Thyroid gland (tissue), 4 donors: ENCODE measurements at regions not wholly inside any gene's neighbourhood (a gene's known extent, or its start where the extent isn't known, plus 50 kb on each side); places are given as distances from the start of the nearest gene placed in this dataset.

Experiments
- DNase-seq, 2 donors: peaks; one replicate each; pipeline ENCODE4 v3.0.0-alpha.2; 2019
- H3K27ac ChIP-seq, 3 donors: fragments of 200-600 bp; sonication (generic); 1 replicate in 2 of 3; 2 replicates in 1 of 3; pipeline ENCODE4 v1.5.1; 2016 to 2019; ENCODE audit warnings: mild to moderate bottlenecking in 1 of 3, moderate library complexity in 1 of 3
- H3K27me3 ChIP-seq: fragments of 200-600 bp; sonication (generic); one replicate; pipeline ENCODE4 v1.5.1; 2019
- H3K36me3 ChIP-seq, 2 donors: fragments of 200-600 bp; sonication (generic); one replicate each; pipeline ENCODE4 v1.5.1; 2016 to 2019
- H3K4me1 ChIP-seq, 2 donors: fragments of 200-600 bp; sonication (generic); one replicate each; pipeline ENCODE4 v1.5.1; 2017 to 2019
- H3K4me3 ChIP-seq, 3 donors: fragments of 200-600 bp; sonication (generic); replicated peaks in 1 of 3; 1 replicate in 2 of 3; 2 replicates in 1 of 3; pipeline ENCODE4 v1.5.1; 2016; ENCODE audit warnings: mild to moderate bottlenecking in 1 of 3
- H3K9me3 ChIP-seq: fragments of 200-600 bp; sonication (generic); one replicate; pipeline ENCODE4 v1.5.1; 2017
- CTCF ChIP-seq, 6 experiments: fragments of 200-600 bp in 3 of 6; fragments of 450-650 bp in 3 of 6; sonication (generic) in 3 of 6; IDR thresholded peaks; one replicate each; pipeline ENCODE4 v1.5.1; 2016 to 2019; ENCODE audit warnings: antibody characterized with exemption in 6 of 6, mild to moderate bottlenecking in 2 of 6, inconsistent platforms in 1 of 6, moderate library complexity in 1 of 6
- POLR2A ChIP-seq, 2 donors: fragments of 450-650 bp; IDR thresholded peaks; one replicate each; pipeline ENCODE4 v1.6.1; 2017; ENCODE audit warnings: antibody characterized with exemption in 2 of 2, mild to moderate bottlenecking in 2 of 2, moderate library complexity in 1 of 2
- WGBS, 2 donors: methylation state at CpG; one replicate each; pipeline ENCODE4 v1.1.5; 2017; 5-methylcytosine and 5-hydroxymethylcytosine counted together
- intact Hi-C: fragments of 100-400 bp; cut with DNase I; formaldehyde crosslinking; loops from one replicate; pipeline ENCODE4 v1.15.1; 2023

- Histone ChIP-seq H3K9me3 (no peaks in the 10 kb centered on the region), H3K27me3 (no peaks in the 10 kb centered on the region), H3K27ac (no peak overlapping the region), H3K4me1 (no peaks in the 10 kb centered on the region), H3K4me3 (no peak overlapping the region), H3K36me3 (no peaks in the 10 kb centered on the region)
- no peak for DNase-seq
- 76 to 96% methylated on average over 1 of the region's 1 CpG for WGBS, 2 donors
- TF ChIP-seq POLR2A (IDR thresholded peaks at IDR 0.05) (no peak), CTCF (IDR thresholded peaks at IDR 0.05) (no peak)
- intact Hi-C loops, result no loop called here
Observed at GRCh38 chr5:102611312-102611711, 112.5 kb upstream of the SLCO6A1 start.

- no peak for DNase-seq
- Histone ChIP-seq H3K4me3 (no peak overlapping the region), H3K27ac (no peak overlapping the region), H3K4me1 (no peaks in the 10 kb centered on the region), H3K27me3 (no peaks in the 10 kb centered on the region), H3K36me3 (no peaks in the 10 kb centered on the region), H3K9me3 (no peaks in the 10 kb centered on the region)
- WGBS, 2 donors, result 85 to 91% methylated on average over 2 of the region's 2 CpGs
- no peak for TF ChIP-seq POLR2A (IDR thresholded peaks at IDR 0.05)
- no peak for TF ChIP-seq CTCF (IDR thresholded peaks at IDR 0.05)
- intact Hi-C loops, result no loop called here
Observed at GRCh38 chr5:102613661-102614060, 114.9 kb upstream of the SLCO6A1 start.

GRCh38 chr5:102617191-102618187 lies 118.7 kb upstream of the SLCO6A1 start:
- TF ChIP-seq CTCF (IDR thresholded peaks at IDR 0.05) (no peak), POLR2A (IDR thresholded peaks at IDR 0.05) (no peak)
- Histone ChIP-seq H3K4me3 (no peak overlapping the region), H3K36me3 (no peaks in the 10 kb centered on the region), H3K27me3 (no peaks in the 10 kb centered on the region), H3K9me3 (no peaks in the 10 kb centered on the region), H3K4me1 (no peaks in the 10 kb centered on the region), H3K27ac (no peak overlapping the region)
- no peak for DNase-seq
- WGBS, 2 donors, result 79 to 85% methylated on average over 5 of the region's 5 CpGs
- intact Hi-C loops, result no loop called here

DNA sequence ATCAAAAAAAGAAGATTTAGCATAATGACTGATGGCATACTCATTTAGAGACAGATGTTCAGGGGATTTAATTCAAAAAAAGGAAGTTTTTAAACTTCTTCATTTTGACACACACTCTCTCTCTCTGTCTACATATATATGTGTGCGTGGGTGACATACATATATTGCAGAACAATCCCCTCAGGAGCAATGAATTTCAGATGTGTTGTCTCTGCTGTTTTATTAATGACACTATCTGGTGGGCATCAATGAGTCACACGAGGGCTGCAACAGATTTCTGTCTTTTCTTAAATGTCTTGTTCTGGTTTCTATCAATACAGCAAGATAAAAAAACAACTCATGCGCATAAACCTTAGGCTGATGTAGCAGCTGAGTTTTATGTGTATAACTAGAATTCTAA lies 123.5 kb upstream of the SLCO6A1 start:
- Histone ChIP-seq H3K36me3 (no peaks in the 10 kb centered on the region), H3K9me3 (no peaks in the 10 kb centered on the region), H3K27ac (no peak overlapping the region), H3K4me1 (peaks cover 4 to 7% of the 10 kb centered on the region in 2 donors), H3K27me3 (no peaks in the 10 kb centered on the region), H3K4me3 (no peak overlapping the region)
- no peak for TF ChIP-seq POLR2A (IDR thresholded peaks at IDR 0.05)
- TF ChIP-seq CTCF (IDR thresholded peaks at IDR 0.05), result no peak
- no peak for DNase-seq
- intact Hi-C loops, result no loop called here
- WGBS, 2 donors, result 78 to 83% methylated on average over 3 of the region's 3 CpGs

GRCh38 chr5:102623329-102624065 lies 124.7 kb upstream of the SLCO6A1 start:
- Histone ChIP-seq H3K9me3 (no peaks in the 10 kb centered on the region), H3K27ac (no peak overlapping the region), H3K4me3 (no peak overlapping the region), H3K4me1 (peaks cover 4 to 10% of the 10 kb centered on the region in 2 donors), H3K27me3 (no peaks in the 10 kb centered on the region), H3K36me3 (no peaks in the 10 kb centered on the region)
- 82 to 91% methylated on average over 4 of the region's 4 CpGs for WGBS, 2 donors
- TF ChIP-seq CTCF (IDR thresholded peaks at IDR 0.05) (no peak), POLR2A (IDR thresholded peaks at IDR 0.05) (no peak)
- intact Hi-C loops, result no loop called here
- DNase-seq, result no peak
